ENCODE measurements at regions not wholly inside any gene's neighbourhood (a gene's known extent, or its start where the extent isn't known, plus 50 kb on each side); places are given as distances from the start of the nearest gene placed in this dataset.
A peak's percentile ranks its signal among the peaks of the same experiment; 100 is the strongest.

DNA sequence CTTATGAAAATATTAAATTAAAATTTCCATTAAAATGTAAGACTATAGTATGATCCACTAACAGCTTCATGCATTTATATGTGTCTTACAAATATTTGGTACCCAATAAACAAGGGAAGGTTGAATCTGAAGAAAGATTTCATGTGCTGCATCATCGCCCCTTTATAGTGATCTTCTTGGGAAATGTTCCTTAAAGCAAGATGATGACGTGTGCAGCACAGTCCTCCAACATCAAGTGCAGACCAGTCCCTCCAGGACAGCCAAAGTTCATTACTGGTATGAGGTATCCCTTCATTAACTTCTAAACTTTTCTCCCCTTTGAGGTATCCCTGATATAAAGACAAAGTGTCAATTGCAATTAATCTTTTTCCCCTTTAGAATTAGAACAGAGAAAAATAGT, 567.0 kb downstream of the METTL15 start:
- Mint-ChIP-seq H3K4me3 (ENCODE audit: unreplicated experiment) (no peak overlapping the region), H3K36me3 (ENCODE audit: unreplicated experiment) (no peaks in the 10 kb centered on the region), H3K4me1 (ENCODE audit: low read depth, unreplicated experiment) (no peaks in the 10 kb centered on the region), H3K27ac (ENCODE audit: unreplicated experiment) (no peak overlapping the region), H3K9me3 (ENCODE audit: unreplicated experiment) (peaks cover 1% of the 10 kb centered on the region), H3K27me3 (ENCODE audit: unreplicated experiment) (no peaks in the 10 kb centered on the region)
- TF ChIP-seq, protein P1, sequence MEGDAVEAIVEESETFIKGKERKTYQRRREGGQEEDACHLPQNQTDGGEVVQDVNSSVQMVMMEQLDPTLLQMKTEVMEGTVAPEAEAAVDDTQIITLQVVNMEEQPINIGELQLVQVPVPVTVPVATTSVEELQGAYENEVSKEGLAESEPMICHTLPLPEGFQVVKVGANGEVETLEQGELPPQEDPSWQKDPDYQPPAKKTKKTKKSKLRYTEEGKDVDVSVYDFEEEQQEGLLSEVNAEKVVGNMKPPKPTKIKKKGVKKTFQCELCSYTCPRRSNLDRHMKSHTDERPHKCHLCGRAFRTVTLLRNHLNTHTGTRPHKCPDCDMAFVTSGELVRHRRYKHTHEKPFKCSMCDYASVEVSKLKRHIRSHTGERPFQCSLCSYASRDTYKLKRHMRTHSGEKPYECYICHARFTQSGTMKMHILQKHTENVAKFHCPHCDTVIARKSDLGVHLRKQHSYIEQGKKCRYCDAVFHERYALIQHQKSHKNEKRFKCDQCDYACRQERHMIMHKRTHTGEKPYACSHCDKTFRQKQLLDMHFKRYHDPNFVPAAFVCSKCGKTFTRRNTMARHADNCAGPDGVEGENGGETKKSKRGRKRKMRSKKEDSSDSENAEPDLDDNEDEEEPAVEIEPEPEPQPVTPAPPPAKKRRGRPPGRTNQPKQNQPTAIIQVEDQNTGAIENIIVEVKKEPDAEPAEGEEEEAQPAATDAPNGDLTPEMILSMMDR (IDR thresholded peaks at IDR 0.05; ENCODE audit: partially characterized antibody, unreplicated experiment): no peak
- no peak for DNase-seq

- Mint-ChIP-seq H3K27me3 (ENCODE audit: unreplicated experiment) (no peaks in the 10 kb centered on the region), H3K9me3 (ENCODE audit: unreplicated experiment) (peaks cover 1% of the 10 kb centered on the region), H3K27ac (ENCODE audit: unreplicated experiment) (no peak overlapping the region), H3K36me3 (ENCODE audit: unreplicated experiment) (no peaks in the 10 kb centered on the region), H3K4me1 (ENCODE audit: low read depth, unreplicated experiment) (no peaks in the 10 kb centered on the region), H3K4me3 (ENCODE audit: unreplicated experiment) (no peak overlapping the region)
- TF ChIP-seq, protein P1 (IDR thresholded peaks at IDR 0.05; ENCODE audit: partially characterized antibody, unreplicated experiment): peak; percentile 17
- peak; percentile 35 for DNase-seq
Observed at GRCh38 chr11:28674433-28675103, 566.4 kb downstream of the METTL15 start.

DNA sequence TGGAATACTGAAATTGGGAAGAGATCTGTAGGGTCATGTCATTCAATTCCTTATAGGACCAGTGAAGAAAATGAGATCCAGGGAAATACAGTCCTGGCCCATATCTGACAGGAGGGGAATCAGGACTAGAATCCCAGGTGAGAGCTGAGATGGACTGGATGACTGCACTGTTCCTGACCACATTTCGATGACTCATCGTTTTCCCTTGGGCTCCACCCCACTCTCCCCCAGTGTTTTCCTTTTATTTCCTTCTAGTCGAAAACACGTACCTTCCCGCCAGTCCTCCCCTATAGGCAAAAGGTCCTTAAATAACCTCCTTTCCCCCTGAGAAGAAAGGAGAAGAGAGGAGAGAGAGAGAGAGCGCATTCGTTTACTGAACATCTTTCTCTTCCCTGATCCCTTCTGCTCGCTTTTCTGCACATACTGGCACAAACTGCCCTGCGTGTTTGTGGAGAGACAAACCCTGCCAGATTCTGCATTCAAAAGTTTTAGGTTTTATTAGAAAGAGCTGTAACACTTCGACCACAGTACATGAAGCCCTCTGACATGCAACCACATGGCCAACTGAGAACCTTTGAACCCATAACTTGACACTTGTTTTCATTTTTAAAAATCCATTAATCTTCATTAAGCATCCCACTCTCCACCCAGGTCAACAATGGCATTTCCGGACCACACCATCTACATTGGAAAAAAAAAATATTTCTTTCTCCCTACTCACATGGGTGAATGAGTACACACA, 565.7 kb downstream of the METTL15 start:
- H3K4me1 Mint-ChIP-seq (ENCODE audit: low read depth, unreplicated experiment): no peaks in the 10 kb centered on the region
- peaks cover 1% of the 10 kb centered on the region for H3K9me3 Mint-ChIP-seq (ENCODE audit: unreplicated experiment)
- DNase-seq: no peak
- no peaks in the 10 kb centered on the region for H3K36me3 Mint-ChIP-seq (ENCODE audit: unreplicated experiment)
- no peak overlapping the region for H3K4me3 Mint-ChIP-seq (ENCODE audit: unreplicated experiment)
- no peaks in the 10 kb centered on the region for H3K27me3 Mint-ChIP-seq (ENCODE audit: unreplicated experiment)
- TF ChIP-seq, protein P1 (IDR thresholded peaks at IDR 0.05; ENCODE audit: partially characterized antibody, unreplicated experiment): no peak
- no peak overlapping the region for H3K27ac Mint-ChIP-seq (ENCODE audit: unreplicated experiment)

- no peaks in the 10 kb centered on the region for H3K27me3 Mint-ChIP-seq (ENCODE audit: unreplicated experiment)
- TF ChIP-seq, protein P1 (IDR thresholded peaks at IDR 0.05; ENCODE audit: partially characterized antibody, unreplicated experiment): no peak
- no peak overlapping the region for H3K27ac Mint-ChIP-seq (ENCODE audit: unreplicated experiment)
- no peak for DNase-seq
- no peaks in the 10 kb centered on the region for H3K36me3 Mint-ChIP-seq (ENCODE audit: unreplicated experiment)
- H3K9me3 Mint-ChIP-seq (ENCODE audit: unreplicated experiment): peaks cover 1% of the 10 kb centered on the region
- no peak overlapping the region for H3K4me3 Mint-ChIP-seq (ENCODE audit: unreplicated experiment)
- H3K4me1 Mint-ChIP-seq (ENCODE audit: low read depth, unreplicated experiment): no peaks in the 10 kb centered on the region
Observed at GRCh38 chr11:28671274-28671673, 563.1 kb downstream of the METTL15 start.

DNA sequence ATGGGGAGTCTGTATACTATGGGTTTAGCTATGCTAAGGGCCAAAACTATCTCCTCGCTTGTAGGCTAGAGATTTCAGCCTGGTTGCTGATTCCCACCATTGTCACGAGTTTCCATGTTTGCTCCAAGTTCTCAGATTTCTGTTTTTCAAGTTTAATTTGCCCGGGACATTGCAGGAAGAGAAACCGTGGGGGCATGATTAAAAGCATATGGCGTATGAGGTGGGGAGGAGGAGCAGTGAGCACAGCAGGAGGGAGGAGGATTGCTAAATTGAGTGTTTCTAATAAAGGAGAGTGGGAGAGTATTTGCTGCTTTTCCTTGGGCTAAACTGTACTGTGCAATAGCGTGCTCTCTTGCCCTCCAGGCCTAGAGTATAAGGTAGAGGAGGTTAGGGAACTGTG, 558.4 kb downstream of the METTL15 start:
- Mint-ChIP-seq H3K27me3 (ENCODE audit: unreplicated experiment) (no peaks in the 10 kb centered on the region), H3K4me3 (ENCODE audit: unreplicated experiment) (no peak overlapping the region), H3K36me3 (ENCODE audit: unreplicated experiment) (no peaks in the 10 kb centered on the region), H3K4me1 (ENCODE audit: low read depth, unreplicated experiment) (no peaks in the 10 kb centered on the region), H3K9me3 (ENCODE audit: unreplicated experiment) (no peaks in the 10 kb centered on the region), H3K27ac (ENCODE audit: unreplicated experiment) (no peak overlapping the region)
- DNase-seq: no peak
- TF ChIP-seq, protein P1 (IDR thresholded peaks at IDR 0.05; ENCODE audit: partially characterized antibody, unreplicated experiment): no peak

Measured in glutamatergic neuron (in vitro differentiated cells).